HG03139 (cell line): ENCODE measurements at regions not wholly inside any gene's neighbourhood (a gene's known extent, or its start where the extent isn't known, plus 50 kb on each side); places are given as distances from the start of the nearest gene placed in this dataset.
"Not testable (repeated sequence)": the region's sequence is repeated elsewhere in the genome, so short reads cannot be mapped to it uniquely, and the experiment has no call there.

Experiments
- ATAC-seq: cut with Tn5 transposase; IDR thresholded peaks from one replicate; pipeline ENCODE4 v1.9.1; 2021; ENCODE audit not compliant: unreplicated experiment

GRCh38 chr1:200496937-200497336 is 87.1 kb upstream of the ZNF281 start:
- ATAC-seq = no peak

GRCh38 chr1:200495901-200496300 is 86.1 kb upstream of the ZNF281 start:
- ATAC-seq = no peak

- ATAC-seq = no peak
These were observed 83.5 kb upstream of the ZNF281 start for GRCh38 chr1:200493344-200493743.

GRCh38 chr1:200491103-200491502 is 81.3 kb upstream of the ZNF281 start:
- ATAC-seq = no peak

- no peak for ATAC-seq
These were observed 80.3 kb upstream of the ZNF281 start for GRCh38 chr1:200490183-200490582.

- peak; percentile 58 for ATAC-seq
These were observed 78.7 kb upstream of the ZNF281 start for GRCh38 chr1:200488375-200489165.

- no peak for ATAC-seq
These were observed 77.8 kb upstream of the ZNF281 start for GRCh38 chr1:200487650-200488049.

GRCh38 chr1:200486634-200487033 is 76.8 kb upstream of the ZNF281 start:
- ATAC-seq = no peak

GRCh38 chr1:200484438-200484946 is 74.7 kb upstream of the ZNF281 start:
- ATAC-seq = not testable (repeated sequence)

GRCh38 chr1:200483491-200484143 is 73.8 kb upstream of the ZNF281 start:
- ATAC-seq = peak; percentile 98

GRCh38 chr1:200480964-200481363 is 71.1 kb upstream of the ZNF281 start:
- ATAC-seq = no peak

- no peak for ATAC-seq
These were observed 70.0 kb upstream of the ZNF281 start for GRCh38 chr1:200479816-200480215.

- ATAC-seq = no peak
These were observed 69.2 kb upstream of the ZNF281 start for GRCh38 chr1:200478945-200479558.

GRCh38 chr1:200478239-200478623 is 68.4 kb upstream of the ZNF281 start:
- no peak for ATAC-seq

GRCh38 chr1:200474633-200475032 is 64.8 kb upstream of the ZNF281 start:
- no peak for ATAC-seq

GRCh38 chr1:200473698-200474371 is 64.0 kb upstream of the ZNF281 start:
- ATAC-seq = peak; percentile 71

- ATAC-seq = no peak
These were observed 61.9 kb upstream of the ZNF281 start for GRCh38 chr1:200471739-200472138.

GRCh38 chr1:200468264-200469001 is 58.6 kb upstream of the ZNF281 start:
- no peak for ATAC-seq

GRCh38 chr1:200464784-200465400 is 55.1 kb upstream of the ZNF281 start:
- no peak for ATAC-seq
